H1 (cell line): ENCODE measurements at regions not wholly inside any gene's neighbourhood (a gene's known extent, or its start where the extent isn't known, plus 50 kb on each side); places are given as distances from the start of the nearest gene placed in this dataset.

Source experiments
- CBX8 ChIP-seq: fragments of 300-800, 300-1000 bp; sonication (generic); IDR thresholded peaks from 2 replicates; pipeline ENCODE4 v1.7.1; 2016; ENCODE audit warnings: low read depth, low read length, borderline replicate concordance
- CREB1 ChIP-seq: IDR thresholded peaks from 2 replicates; pipeline ENCODE4 v1.6.1; 2012; ENCODE audit warnings: inconsistent platforms
- CTCF ChIP-seq, 3 experiments: IDR thresholded peaks; 1 replicate in 2 of 3; 2 replicates in 1 of 3; pipeline versions ENCODE4 v1.5.1 to v1.6.1; 2011; ENCODE audit warnings: low read length in 3 of 3, mild to moderate bottlenecking in 3 of 3, inconsistent platforms in 2 of 3, low read depth in 1 of 3, moderate library complexity in 1 of 3; ENCODE audit not compliant: insufficient read depth in 1 of 3; ENCODE audit errors: control extremely low read depth in 1 of 3
- JUN ChIP-seq: IDR thresholded peaks from 2 replicates; pipeline ENCODE4 v1.6.1; 2011; ENCODE audit warnings: low read depth, mild to moderate bottlenecking, improper control_type of control experiment, low read length
- MAX ChIP-seq: IDR thresholded peaks from 2 replicates; pipeline ENCODE4 v1.6.1; 2012; ENCODE audit warnings: inconsistent platforms
- YY1 ChIP-seq: IDR thresholded peaks from 2 replicates; pipeline ENCODE4 v1.6.1; 2011; ENCODE audit warnings: low read depth, mild to moderate bottlenecking, low read length

GRCh38 chr3:159852266-159852665 is 136.4 kb upstream of the IL12A start:
- no peak for TF ChIP-seq CTCF (IDR thresholded peaks at IDR 0.05; ENCODE audit: control extremely low read depth in 1 of 3, insufficient read depth in 1 of 3, low read depth in 1 of 3, low read length in 3 of 3)
- TF ChIP-seq MAX, result no peak
- no peak for TF ChIP-seq CBX8
- TF ChIP-seq JUN, result no peak
- no peak for TF ChIP-seq CREB1
- TF ChIP-seq YY1, result no peak
